GM12873 (cell line): ENCODE measurements at regions not wholly inside any gene's neighbourhood (a gene's known extent, or its start where the extent isn't known, plus 50 kb on each side); places are given as distances from the start of the nearest gene placed in this dataset.

Source experiments
- CTCF ChIP-seq: IDR thresholded peaks from 2 replicates; pipeline ENCODE4 v1.5.1; 2012; ENCODE audit warnings: low read depth, mild to moderate bottlenecking, moderate library complexity, low read length, control low read depth; ENCODE audit not compliant: insufficient read depth; ENCODE audit errors: missing control alignments

- no peak for TF ChIP-seq CTCF
These were observed 220.0 kb upstream of the SPTLC3 start for GRCh38 chr20:12788632-12789299.

- no peak for TF ChIP-seq CTCF
These were observed 217.9 kb upstream of the SPTLC3 start for GRCh38 chr20:12790859-12791258.

GRCh38 chr20:12798286-12798685 is 210.5 kb upstream of the SPTLC3 start:
- TF ChIP-seq CTCF: no peak

GRCh38 chr20:12808006-12808567 is 200.7 kb upstream of the SPTLC3 start:
- no peak for TF ChIP-seq CTCF

- TF ChIP-seq CTCF: no peak
These were observed 193.5 kb upstream of the SPTLC3 start for GRCh38 chr20:12815231-12815768.

GRCh38 chr20:12815778-12816408 is 192.9 kb upstream of the SPTLC3 start:
- TF ChIP-seq CTCF: no peak

- TF ChIP-seq CTCF: no peak
These were observed 187.5 kb upstream of the SPTLC3 start for GRCh38 chr20:12821249-12821648.
